Osteoblast (primary cell): ENCODE measurements at regions not wholly inside any gene's neighbourhood (a gene's known extent, or its start where the extent isn't known, plus 50 kb on each side); places are given as distances from the start of the nearest gene placed in this dataset.

ENCODE experiments used
- DNase-seq: peaks from one replicate; pipeline ENCODE4 v3.0.0; 2011; ENCODE audit warnings: low spot score, mixed read lengths; ENCODE audit not compliant: insufficient read length; ENCODE audit errors: missing footprints
- H2AFZ ChIP-seq: 2 replicates; pipeline ENCODE4 v1.6.0; 2011; ENCODE audit warnings: mild to moderate bottlenecking, low read length
- H3K27ac ChIP-seq: 2 replicates; pipeline ENCODE4 v1.5.1; 2011; ENCODE audit warnings: mild to moderate bottlenecking, low read depth, low read length, moderate library complexity
- H3K27me3 ChIP-seq: 2 replicates; pipeline ENCODE4 v1.6.0; 2012; ENCODE audit warnings: mild to moderate bottlenecking, control low read depth, inconsistent platforms, low read length, moderate library complexity; ENCODE audit not compliant: insufficient read depth
- H3K36me3 ChIP-seq: 2 replicates; pipeline ENCODE4 v1.5.1; 2011; ENCODE audit warnings: mild to moderate bottlenecking, low read length, control low read depth, moderate library complexity; ENCODE audit not compliant: insufficient read depth
- H3K4me1 ChIP-seq: 2 replicates; pipeline ENCODE4 v1.5.1; 2011; ENCODE audit warnings: mild to moderate bottlenecking, low read length, control low read depth, moderate library complexity; ENCODE audit not compliant: insufficient read depth
- H3K4me2 ChIP-seq: 2 replicates; pipeline ENCODE4 v1.6.0; 2011; ENCODE audit warnings: mild to moderate bottlenecking, low read length; ENCODE audit not compliant: insufficient read depth
- H3K4me3 ChIP-seq: fragments of 200-600 bp; sonication (generic); 3 replicates; pipeline ENCODE4 v1.5.1; 2012; ENCODE audit warnings: mild to moderate bottlenecking, low read length, inconsistent platforms; ENCODE audit not compliant: insufficient read depth
- H3K79me2 ChIP-seq: 2 replicates; pipeline ENCODE4 v1.6.0; 2012; ENCODE audit warnings: mild to moderate bottlenecking, low read length, control low read depth, inconsistent platforms; ENCODE audit not compliant: insufficient read depth
- H3K9me3 ChIP-seq: 2 replicates; pipeline ENCODE4 v1.5.1; 2011; ENCODE audit warnings: low read depth, low read length, control low read depth
- H4K20me1 ChIP-seq: 2 replicates; pipeline ENCODE4 v1.6.0; 2012; ENCODE audit warnings: mild to moderate bottlenecking, low read length, control low read depth; ENCODE audit not compliant: insufficient read depth
- TF ChIP-seq, protein P1 (sequence below): IDR thresholded peaks from 2 replicates; pipeline ENCODE4 v1.5.1; 2011; ENCODE audit warnings: mild to moderate bottlenecking, low read depth, low read length, moderate library complexity; ENCODE audit errors: extremely low read depth

GRCh38 chr18:39359636-39360035 lies 1794.0 kb upstream of the CELF4 start:
- no peak overlapping the region for H2AFZ ChIP-seq
- H3K27ac ChIP-seq: no peak overlapping the region
- H3K4me1 ChIP-seq: no peaks in the 10 kb centered on the region
- H3K4me2 ChIP-seq: no peak overlapping the region
- DNase-seq: no peak
- no peak overlapping the region for H3K4me3 ChIP-seq
- H3K9me3 ChIP-seq: no peaks in the 10 kb centered on the region
- H3K36me3 ChIP-seq: no peaks in the 10 kb centered on the region
- TF ChIP-seq, protein P1, sequence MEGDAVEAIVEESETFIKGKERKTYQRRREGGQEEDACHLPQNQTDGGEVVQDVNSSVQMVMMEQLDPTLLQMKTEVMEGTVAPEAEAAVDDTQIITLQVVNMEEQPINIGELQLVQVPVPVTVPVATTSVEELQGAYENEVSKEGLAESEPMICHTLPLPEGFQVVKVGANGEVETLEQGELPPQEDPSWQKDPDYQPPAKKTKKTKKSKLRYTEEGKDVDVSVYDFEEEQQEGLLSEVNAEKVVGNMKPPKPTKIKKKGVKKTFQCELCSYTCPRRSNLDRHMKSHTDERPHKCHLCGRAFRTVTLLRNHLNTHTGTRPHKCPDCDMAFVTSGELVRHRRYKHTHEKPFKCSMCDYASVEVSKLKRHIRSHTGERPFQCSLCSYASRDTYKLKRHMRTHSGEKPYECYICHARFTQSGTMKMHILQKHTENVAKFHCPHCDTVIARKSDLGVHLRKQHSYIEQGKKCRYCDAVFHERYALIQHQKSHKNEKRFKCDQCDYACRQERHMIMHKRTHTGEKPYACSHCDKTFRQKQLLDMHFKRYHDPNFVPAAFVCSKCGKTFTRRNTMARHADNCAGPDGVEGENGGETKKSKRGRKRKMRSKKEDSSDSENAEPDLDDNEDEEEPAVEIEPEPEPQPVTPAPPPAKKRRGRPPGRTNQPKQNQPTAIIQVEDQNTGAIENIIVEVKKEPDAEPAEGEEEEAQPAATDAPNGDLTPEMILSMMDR: no peak
- no peaks in the 10 kb centered on the region for H3K79me2 ChIP-seq
- H3K27me3 ChIP-seq: no peaks in the 10 kb centered on the region
- H4K20me1 ChIP-seq: no peaks in the 10 kb centered on the region

- Histone ChIP-seq H3K4me3 (no peak overlapping the region), H4K20me1 (no peaks in the 10 kb centered on the region), H2AFZ (no peak overlapping the region), H3K4me2 (no peak overlapping the region), H3K27me3 (no peaks in the 10 kb centered on the region), H3K36me3 (no peaks in the 10 kb centered on the region), H3K27ac (no peak overlapping the region), H3K79me2 (no peaks in the 10 kb centered on the region), H3K9me3 (no peaks in the 10 kb centered on the region), H3K4me1 (no peaks in the 10 kb centered on the region)
- TF ChIP-seq, protein P1: no peak
- no peak for DNase-seq
These were observed 1785.3 kb upstream of the CELF4 start for GRCh38 chr18:39350945-39351344.

- Histone ChIP-seq H3K27me3 (no peaks in the 10 kb centered on the region), H3K9me3 (no peaks in the 10 kb centered on the region), H3K36me3 (no peaks in the 10 kb centered on the region), H3K4me3 (no peak overlapping the region), H3K79me2 (no peaks in the 10 kb centered on the region), H3K4me1 (no peaks in the 10 kb centered on the region), H2AFZ (no peak overlapping the region), H3K27ac (no peak overlapping the region), H4K20me1 (no peaks in the 10 kb centered on the region), H3K4me2 (no peak overlapping the region)
- TF ChIP-seq, protein P1: no peak
- no peak for DNase-seq
These were observed 1784.2 kb upstream of the CELF4 start for GRCh38 chr18:39349801-39350200.

DNA sequence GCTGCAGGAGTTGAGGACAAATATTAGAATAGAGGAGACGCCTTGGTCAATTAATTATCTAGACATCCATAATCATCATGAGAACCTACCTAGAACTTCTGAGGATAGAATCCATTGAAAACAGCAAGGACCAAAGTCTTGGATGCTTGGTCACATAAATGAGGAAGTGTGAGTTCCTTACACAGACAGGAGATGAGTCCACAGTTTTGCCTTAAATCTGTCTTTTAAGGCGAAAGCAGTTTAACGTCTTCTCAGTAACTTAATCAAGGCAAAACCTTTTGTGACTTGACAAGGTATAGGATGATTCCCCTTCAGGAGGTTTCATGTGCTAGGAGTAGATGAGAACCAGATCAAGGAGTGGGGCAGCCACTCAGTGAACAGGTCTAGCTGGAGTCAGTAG lies 1783.2 kb upstream of the CELF4 start:
- TF ChIP-seq, protein P1: no peak
- Histone ChIP-seq H3K4me1 (no peaks in the 10 kb centered on the region), H3K79me2 (no peaks in the 10 kb centered on the region), H3K4me2 (no peak overlapping the region), H3K4me3 (no peak overlapping the region), H3K36me3 (no peaks in the 10 kb centered on the region), H3K9me3 (no peaks in the 10 kb centered on the region), H3K27me3 (no peaks in the 10 kb centered on the region), H3K27ac (no peak overlapping the region), H2AFZ (no peak overlapping the region), H4K20me1 (no peaks in the 10 kb centered on the region)
- DNase-seq: no peak
